Testis (tissue), 2 donors: ENCODE measurements at regions not wholly inside any gene's neighbourhood (a gene's known extent, or its start where the extent isn't known, plus 50 kb on each side); places are given as distances from the start of the nearest gene placed in this dataset.

Source experiments
- POLR2A ChIP-seq: fragments of 450-650 bp; IDR thresholded peaks from one replicate; pipeline ENCODE4 v1.6.1; 2017; ENCODE audit warnings: antibody characterized with exemption, mild to moderate bottlenecking, moderate library complexity
- TF ChIP-seq, protein P1 (sequence below), 3 experiments: fragments of 450-650 bp in 2 of 3; fragments of 200-600 bp in 1 of 3; sonication (generic) in 1 of 3; IDR thresholded peaks; one replicate each; pipeline ENCODE4 v1.5.1; 2016 to 2019; ENCODE audit warnings: antibody characterized with exemption in 3 of 3, mild to moderate bottlenecking in 2 of 3, moderate library complexity in 1 of 3

DNA sequence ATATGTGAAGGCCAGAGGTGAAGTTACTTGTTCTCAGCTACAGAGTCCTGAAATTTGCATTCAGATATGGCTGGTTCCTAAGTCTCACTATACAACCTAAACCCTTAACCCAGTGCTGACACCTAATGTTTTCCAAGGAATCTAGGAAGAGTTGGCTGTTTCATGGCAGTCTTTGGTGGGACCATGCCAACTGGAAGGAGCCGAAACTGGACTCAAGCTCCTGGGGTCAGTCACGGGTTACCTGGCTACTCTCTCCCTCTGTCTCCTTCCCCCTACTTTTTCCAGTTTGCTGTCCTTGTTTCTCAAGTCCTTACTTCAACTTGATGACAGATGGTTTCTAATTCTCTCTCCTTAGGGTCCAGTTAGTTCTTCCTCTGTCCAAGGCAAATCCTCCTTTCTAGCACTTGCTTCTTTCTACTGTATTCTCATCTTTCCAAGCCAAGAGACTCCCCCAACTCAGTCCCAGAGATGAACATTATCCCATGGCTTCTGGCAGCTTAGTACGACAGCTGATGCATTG, 88.6 kb upstream of the COL6A5 start:
- TF ChIP-seq, protein P1, sequence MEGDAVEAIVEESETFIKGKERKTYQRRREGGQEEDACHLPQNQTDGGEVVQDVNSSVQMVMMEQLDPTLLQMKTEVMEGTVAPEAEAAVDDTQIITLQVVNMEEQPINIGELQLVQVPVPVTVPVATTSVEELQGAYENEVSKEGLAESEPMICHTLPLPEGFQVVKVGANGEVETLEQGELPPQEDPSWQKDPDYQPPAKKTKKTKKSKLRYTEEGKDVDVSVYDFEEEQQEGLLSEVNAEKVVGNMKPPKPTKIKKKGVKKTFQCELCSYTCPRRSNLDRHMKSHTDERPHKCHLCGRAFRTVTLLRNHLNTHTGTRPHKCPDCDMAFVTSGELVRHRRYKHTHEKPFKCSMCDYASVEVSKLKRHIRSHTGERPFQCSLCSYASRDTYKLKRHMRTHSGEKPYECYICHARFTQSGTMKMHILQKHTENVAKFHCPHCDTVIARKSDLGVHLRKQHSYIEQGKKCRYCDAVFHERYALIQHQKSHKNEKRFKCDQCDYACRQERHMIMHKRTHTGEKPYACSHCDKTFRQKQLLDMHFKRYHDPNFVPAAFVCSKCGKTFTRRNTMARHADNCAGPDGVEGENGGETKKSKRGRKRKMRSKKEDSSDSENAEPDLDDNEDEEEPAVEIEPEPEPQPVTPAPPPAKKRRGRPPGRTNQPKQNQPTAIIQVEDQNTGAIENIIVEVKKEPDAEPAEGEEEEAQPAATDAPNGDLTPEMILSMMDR (IDR thresholded peaks at IDR 0.05): no peak
- TF ChIP-seq POLR2A: no peak
